ENCODE measurements at regions not wholly inside any gene's neighbourhood (a gene's known extent, or its start where the extent isn't known, plus 50 kb on each side); places are given as distances from the start of the nearest gene placed in this dataset.

- TF ChIP-seq TCF4 (CRISPR knock-in tag; IDR thresholded peaks at IDR 0.05; ENCODE audit: borderline replicate concordance): no peak
- TF ChIP-seq TOX (CRISPR knock-in tag; IDR thresholded peaks at IDR 0.05; ENCODE audit: borderline replicate concordance): no peak
- no peak for TF ChIP-seq POU6F1 (CRISPR knock-in tag; IDR thresholded peaks at IDR 0.05; ENCODE audit: borderline replicate concordance, low read depth)
- no peak for TF ChIP-seq CREB5 (CRISPR knock-in tag; IDR thresholded peaks at IDR 0.05; ENCODE audit: low read depth)
- TF ChIP-seq ZNF565 (CRISPR knock-in tag; conservative IDR thresholded peaks at IDR 0.05; ENCODE audit: low read depth): no peak
- TF ChIP-seq ZNF8 (CRISPR knock-in tag; IDR thresholded peaks at IDR 0.05): no peak
Observed at GRCh38 chr2:187171318-187171717, 276.7 kb downstream of the CALCRL start (continued).

GRCh38 chr2:187169864-187170263 lies 278.2 kb downstream of the CALCRL start:
- no peak for ATAC-seq
- TF ChIP-seq PATZ1 (CRISPR knock-in tag; IDR thresholded peaks at IDR 0.05; ENCODE audit: borderline replicate concordance) (no peak), ZNF70 (CRISPR knock-in tag; IDR thresholded peaks at IDR 0.05) (no peak), ZFP3 (CRISPR knock-in tag; IDR thresholded peaks at IDR 0.05) (no peak), BACH2 (CRISPR knock-in tag; IDR thresholded peaks at IDR 0.05; ENCODE audit: borderline replicate concordance) (no peak), ZNF8 (CRISPR knock-in tag; IDR thresholded peaks at IDR 0.05) (no peak), ISL1 (CRISPR knock-in tag; IDR thresholded peaks at IDR 0.05) (no peak), ZC3H10 (CRISPR knock-in tag; IDR thresholded peaks at IDR 0.05) (no peak), TOX (CRISPR knock-in tag; IDR thresholded peaks at IDR 0.05; ENCODE audit: borderline replicate concordance) (no peak), ESRRG (CRISPR knock-in tag; IDR thresholded peaks at IDR 0.05) (no peak), GLIS3 (CRISPR knock-in tag; IDR thresholded peaks at IDR 0.05) (no peak), TSHZ2 (CRISPR knock-in tag; IDR thresholded peaks at IDR 0.05) (no peak), SNAI2 (CRISPR knock-in tag; IDR thresholded peaks at IDR 0.05) (no peak), OSR1 (CRISPR knock-in tag; IDR thresholded peaks at IDR 0.05) (no peak), CSRNP3 (CRISPR knock-in tag; IDR thresholded peaks at IDR 0.05) (no peak)

GRCh38 chr2:187168720-187169713 lies 279.0 kb downstream of the CALCRL start:
- no peak for ATAC-seq
- TF ChIP-seq ZC3H10 (CRISPR knock-in tag; IDR thresholded peaks at IDR 0.05): no peak
- no peak for TF ChIP-seq PPARA (CRISPR knock-in tag; IDR thresholded peaks at IDR 0.05; ENCODE audit: borderline replicate concordance)
- no peak for TF ChIP-seq RARB (CRISPR knock-in tag; IDR thresholded peaks at IDR 0.05)
- no peak for TF ChIP-seq ISL1 (CRISPR knock-in tag; IDR thresholded peaks at IDR 0.05)
- no peak for TF ChIP-seq ZNF8 (CRISPR knock-in tag; IDR thresholded peaks at IDR 0.05)
- no peak for TF ChIP-seq BACH2 (CRISPR knock-in tag; IDR thresholded peaks at IDR 0.05; ENCODE audit: borderline replicate concordance)
- TF ChIP-seq ZFP3 (CRISPR knock-in tag; IDR thresholded peaks at IDR 0.05): no peak
- TF ChIP-seq ESRRG (CRISPR knock-in tag; IDR thresholded peaks at IDR 0.05): no peak
- TF ChIP-seq ZNF70 (CRISPR knock-in tag; IDR thresholded peaks at IDR 0.05): no peak
- TF ChIP-seq GLIS3 (CRISPR knock-in tag; IDR thresholded peaks at IDR 0.05): no peak
- TF ChIP-seq SNAI2 (CRISPR knock-in tag; IDR thresholded peaks at IDR 0.05): no peak
- no peak for TF ChIP-seq TCF4 (CRISPR knock-in tag; IDR thresholded peaks at IDR 0.05; ENCODE audit: borderline replicate concordance)
- TF ChIP-seq ZFP30 (CRISPR knock-in tag; IDR thresholded peaks at IDR 0.05): no peak
- no peak for TF ChIP-seq TSHZ2 (CRISPR knock-in tag; IDR thresholded peaks at IDR 0.05)
- no peak for TF ChIP-seq CSRNP3 (CRISPR knock-in tag; IDR thresholded peaks at IDR 0.05)

All from SK-N-SH treated with all-trans-retinoic acid at 6 μM for 48 hours (cell line).